ENCODE measurements at regions not wholly inside any gene's neighbourhood (a gene's known extent, or its start where the extent isn't known, plus 50 kb on each side); places are given as distances from the start of the nearest gene placed in this dataset.
A peak's percentile ranks its signal among the peaks of the same experiment; 100 is the strongest.

DNA sequence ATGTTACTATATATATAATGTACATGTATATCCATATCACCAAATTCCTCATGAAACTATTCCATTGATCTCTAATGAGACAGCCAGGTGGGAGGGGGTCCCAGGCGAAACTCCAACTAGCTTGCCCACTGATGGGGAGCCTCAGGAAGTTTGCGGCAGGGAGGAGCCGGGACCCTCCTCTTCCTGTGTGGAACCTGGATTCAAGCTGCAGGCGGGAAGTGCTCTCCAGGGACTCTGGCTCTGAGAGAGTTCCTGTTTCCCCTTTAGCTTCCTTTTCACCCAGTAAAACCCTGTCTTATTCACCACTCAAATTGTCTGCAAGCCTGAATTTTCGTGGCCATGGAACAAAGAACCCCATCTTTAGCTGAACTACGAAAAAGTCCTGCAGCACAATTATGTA is 152.2 kb downstream of the OPN5 start:
- DNase-seq (ENCODE audit: low spot score in 2 of 2) (no peak), FAIRE-seq (no peak)

DNA sequence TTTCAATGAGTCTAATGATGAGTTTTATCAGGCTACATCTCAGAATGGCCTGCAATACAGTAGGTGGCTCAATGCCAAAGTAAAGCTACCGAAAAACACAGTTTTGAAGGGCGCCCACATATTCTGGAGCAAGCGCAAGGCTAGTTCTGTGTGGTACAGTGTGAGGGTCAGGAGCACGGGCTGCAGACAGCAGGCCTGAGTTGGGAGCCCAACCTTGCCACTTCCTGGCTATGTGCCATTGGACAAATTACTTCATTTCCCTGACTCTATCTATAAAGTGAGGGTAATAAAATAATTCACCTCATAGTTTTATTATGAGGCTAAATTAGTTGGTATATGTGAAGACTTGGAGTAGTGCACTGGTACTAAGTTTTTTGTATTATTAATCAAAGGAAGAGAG is 150.7 kb downstream of the OPN5 start:
- FAIRE-seq (no peak), DNase-seq (ENCODE audit: low spot score in 2 of 2) (no peak)

DNA sequence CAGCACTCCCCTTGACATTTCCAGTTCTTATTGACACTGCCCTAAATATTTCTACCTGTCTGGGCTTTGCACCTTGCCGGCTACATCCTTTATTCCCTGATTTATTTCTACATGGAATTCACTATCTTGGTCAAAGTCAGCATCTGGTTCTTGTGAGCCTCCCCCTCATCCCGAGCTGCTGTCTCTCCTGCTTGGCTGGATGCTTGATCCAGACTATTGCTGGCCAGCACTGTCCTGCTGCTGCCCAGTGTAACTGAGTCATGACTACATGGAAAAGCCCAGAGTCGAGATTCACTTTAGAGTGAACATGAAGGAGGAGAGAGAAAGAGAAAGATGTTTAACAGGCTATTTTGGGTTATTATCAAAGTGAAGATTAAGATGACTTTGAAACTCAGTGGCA is 142.2 kb downstream of the OPN5 start:
- no peak for FAIRE-seq
- no peak for DNase-seq (ENCODE audit: low spot score in 2 of 2)

DNA sequence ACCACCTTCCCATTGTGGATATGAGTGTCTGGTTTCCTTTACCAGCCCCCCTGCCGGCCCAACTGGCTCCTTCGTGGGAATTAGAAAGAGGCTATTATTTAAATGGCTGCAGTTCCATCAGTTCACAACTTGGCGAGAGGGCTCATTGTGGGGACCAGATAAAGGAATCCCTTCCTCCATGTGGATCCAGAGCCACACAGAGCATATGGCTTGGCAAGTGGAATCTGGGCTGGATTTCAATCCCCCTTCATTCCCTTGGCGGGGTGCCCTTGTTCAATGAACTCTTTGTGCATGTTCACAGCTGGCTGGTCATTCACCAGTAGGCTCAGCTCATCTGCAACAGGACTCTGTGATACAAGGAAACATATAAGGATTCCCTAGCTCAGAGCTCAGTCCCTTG is 140.6 kb downstream of the OPN5 start:
- FAIRE-seq: no peak
- peak; percentile 3 to 24 for DNase-seq (ENCODE audit: low spot score in 2 of 2)

DNA sequence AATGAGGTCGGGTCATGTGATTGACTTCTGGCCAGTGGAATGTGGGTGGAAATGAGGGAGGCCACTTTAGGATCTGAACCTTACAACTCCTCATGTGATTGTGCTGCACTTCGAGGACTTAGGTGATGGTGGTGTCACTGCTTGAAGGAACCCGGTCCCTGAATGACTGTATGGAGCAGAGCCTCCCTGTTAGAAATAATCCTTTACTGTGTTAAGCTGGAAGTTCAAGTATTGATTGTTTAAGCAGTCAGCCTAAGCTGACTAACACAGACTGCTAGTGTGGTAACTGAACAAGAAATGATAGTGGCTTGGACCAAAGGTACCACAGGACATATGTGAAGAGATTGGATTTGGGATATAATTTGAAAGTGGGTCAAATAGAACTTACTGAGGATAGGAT is 138.0 kb downstream of the OPN5 start:
- no peak for FAIRE-seq

DNA sequence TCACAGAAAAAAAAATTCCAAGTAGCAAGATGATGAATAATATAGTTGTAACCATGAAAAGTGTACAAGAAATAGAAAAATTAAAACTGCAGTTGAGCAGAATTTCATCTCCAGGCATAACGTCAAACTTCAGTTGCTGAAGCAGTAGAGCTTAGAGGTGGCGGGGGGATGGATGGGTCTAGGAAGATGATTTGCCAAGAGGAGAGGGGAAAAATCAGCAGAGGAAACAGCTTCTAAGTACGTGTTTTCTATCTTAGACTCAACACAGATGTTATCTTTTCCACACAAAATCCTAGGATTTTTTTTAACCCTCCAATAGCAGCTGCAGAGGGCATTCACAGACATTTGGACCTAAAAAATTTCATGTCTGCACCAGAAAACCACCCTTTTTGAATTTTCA is 136.0 kb downstream of the OPN5 start:
- FAIRE-seq (no peak), DNase-seq (ENCODE audit: low spot score in 2 of 2) (no peak)

More for the DNA sequence above, 138.0 kb downstream of the OPN5 start:
- no peak for DNase-seq (ENCODE audit: low spot score in 2 of 2)

DNA sequence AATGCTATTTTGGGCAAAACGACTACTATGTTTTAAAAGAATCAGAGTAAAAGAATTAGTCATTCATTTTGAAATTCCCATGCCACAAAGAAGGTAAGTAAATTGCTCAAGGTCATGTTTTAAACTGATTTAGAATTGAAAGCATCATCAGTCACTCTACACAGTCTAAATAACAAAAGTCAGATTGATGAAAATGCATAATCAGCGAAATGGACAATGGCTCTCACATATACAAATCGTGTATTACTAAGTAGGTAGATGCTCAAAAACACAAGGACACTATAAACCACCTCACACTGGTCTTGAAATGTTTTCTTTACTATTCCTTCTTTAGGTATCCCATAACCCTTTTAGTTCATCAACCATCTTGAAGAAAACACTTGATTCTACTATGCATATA is 135.4 kb downstream of the OPN5 start:
- DNase-seq (ENCODE audit: low spot score in 2 of 2) (no peak), FAIRE-seq (no peak)

DNA sequence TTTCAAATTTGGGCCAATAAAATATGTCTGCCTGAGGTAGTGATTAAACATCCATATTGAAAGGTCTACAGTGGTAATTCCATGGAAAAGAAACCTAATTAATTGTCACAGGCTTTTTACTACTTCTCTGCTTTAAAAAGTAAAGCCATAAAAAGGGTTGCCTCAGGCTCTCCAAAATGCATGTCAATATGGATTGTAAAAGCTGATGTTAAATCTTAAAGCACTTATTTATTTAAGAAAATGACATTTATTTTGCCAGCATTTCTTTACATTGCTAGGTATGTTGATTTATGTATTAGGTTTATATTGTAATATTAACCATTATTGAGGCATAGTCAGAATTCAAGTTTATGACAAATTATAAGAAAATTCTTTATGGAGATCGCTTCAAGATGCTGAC is 133.2 kb downstream of the OPN5 start:
- FAIRE-seq: no peak

DNA sequence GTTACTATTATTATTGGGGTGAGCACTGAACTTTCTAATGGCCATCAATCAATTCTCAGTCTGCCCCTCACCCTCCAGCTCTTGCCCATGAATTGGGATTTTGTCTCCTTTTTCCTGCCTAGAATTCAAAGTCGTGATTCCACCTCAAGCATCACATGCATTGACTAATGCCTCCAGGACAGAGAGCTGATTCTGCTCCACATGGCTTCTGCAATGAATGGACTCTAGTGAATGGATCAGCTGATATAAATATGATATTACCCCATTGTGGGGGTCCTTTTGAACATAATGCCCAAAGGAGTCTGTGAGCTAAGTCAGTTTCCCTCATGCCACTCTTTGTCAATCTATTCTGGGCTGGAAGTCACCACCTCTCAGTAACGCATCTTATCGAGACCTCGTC is 126.4 kb downstream of the OPN5 start:
- FAIRE-seq: no peak
- no peak for DNase-seq (ENCODE audit: low spot score in 2 of 2)

More for the DNA sequence above, 133.2 kb downstream of the OPN5 start:
- DNase-seq (ENCODE audit: low spot score in 2 of 2): no peak

DNA sequence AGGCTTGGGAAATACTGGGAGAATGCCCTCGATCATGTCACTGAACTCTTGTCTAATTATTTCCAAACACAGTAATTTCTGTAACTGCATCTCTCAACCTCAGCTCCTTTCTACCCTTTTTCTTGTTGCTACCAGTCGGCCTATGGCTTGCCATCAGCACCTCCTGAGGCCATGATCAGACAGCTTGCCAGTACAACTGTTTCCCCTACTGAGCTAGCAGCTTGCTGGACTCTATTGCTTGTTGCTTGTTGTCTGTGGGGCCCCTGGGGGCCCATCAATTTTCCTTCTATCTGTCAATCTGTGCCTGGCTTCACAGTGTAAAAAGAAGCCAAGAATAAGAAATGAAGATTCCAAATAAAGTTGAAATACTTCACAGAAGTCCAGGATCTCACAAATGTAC is 123.9 kb downstream of the OPN5 start:
- no peak for DNase-seq (ENCODE audit: low spot score in 2 of 2)
- no peak for FAIRE-seq

DNA sequence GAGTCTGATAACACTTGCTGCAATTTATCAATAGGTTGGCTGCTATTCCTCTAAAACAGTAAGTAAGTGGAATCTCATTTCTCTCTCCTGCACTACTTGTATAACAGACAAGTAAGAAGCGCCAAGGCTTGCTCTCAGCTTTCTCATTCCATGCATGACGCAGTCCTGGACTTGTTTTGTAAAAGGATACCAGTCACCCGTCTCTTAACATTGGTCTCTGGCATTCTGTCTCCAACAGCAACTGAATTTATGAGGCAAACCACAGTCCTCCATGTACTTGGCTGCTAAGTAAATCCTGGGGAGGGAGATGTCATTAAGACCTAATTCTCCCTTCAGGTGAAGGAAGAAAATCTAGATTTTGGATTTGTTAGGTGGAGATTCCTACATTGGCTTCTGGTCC is 115.4 kb downstream of the OPN5 start:
- DNase-seq (ENCODE audit: low spot score in 2 of 2) (no peak), FAIRE-seq (no peak)

DNA sequence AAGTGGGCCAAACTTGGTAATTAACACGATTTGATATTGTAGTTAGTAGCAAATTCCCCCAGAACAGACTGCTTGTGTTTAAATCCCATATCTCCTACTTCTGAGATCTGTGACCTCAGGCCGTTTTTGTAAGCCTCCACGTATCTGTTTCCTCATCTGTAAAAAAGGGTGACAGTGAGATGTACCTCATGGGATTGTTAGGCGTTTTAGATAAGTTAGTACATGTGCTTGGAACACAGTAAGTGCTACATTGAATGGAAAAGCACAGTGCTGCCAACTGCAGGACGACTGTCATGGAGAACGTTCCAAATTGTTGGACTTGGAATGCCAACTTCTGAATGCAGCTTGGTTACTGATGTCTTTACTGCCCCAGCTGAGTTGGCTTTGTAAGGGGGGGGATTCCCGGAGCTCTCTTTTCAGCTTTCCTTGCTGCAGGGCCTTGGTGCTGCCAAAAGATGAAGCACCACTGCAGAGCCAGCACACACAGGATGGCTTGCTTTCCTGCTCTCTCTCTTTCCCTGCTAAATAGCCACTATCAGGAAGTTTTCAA is 108.6 kb downstream of the OPN5 start:
- no peak for DNase-seq (ENCODE audit: low spot score in 2 of 2)

DNA sequence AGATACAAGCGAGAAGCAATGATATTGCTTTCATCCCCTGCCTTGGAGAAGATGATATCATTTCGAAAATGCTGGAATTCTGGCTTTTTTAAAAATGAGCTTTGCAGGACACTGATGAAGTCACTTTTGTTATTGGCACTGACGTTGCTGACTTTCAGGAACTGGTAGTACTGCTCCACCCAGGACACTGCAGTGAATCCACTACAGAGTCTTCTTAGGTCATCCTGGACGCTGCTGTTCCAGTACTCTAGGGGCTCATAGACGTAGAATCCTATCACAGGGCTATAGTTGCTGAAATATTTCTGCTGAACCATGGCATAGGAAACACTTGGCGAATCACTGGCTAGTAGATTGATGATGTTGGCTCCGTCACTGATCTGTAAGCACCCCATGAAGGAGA is 97.2 kb downstream of the OPN5 start:
- DNase-seq (ENCODE audit: low spot score in 2 of 2) (no peak), FAIRE-seq (no peak)

More for the DNA sequence above, 108.6 kb downstream of the OPN5 start:
- no peak for FAIRE-seq
